ENCODE measurements at regions not wholly inside any gene's neighbourhood (a gene's known extent, or its start where the extent isn't known, plus 50 kb on each side); places are given as distances from the start of the nearest gene placed in this dataset.

- Histone ChIP-seq H3K79me2 (ENCODE audit: low read length) (no peaks in the 10 kb centered on the region), H2AFZ (ENCODE audit: low read length) (no peak overlapping the region), H3K27me3 (ENCODE audit: low read length) (no peaks in the 10 kb centered on the region), H3K9me2 (replicated peaks; ENCODE audit: low read length) (no peaks in the 10 kb centered on the region), H3K4me2 (ENCODE audit: low read length) (no peak overlapping the region), H3K9ac (ENCODE audit: low read length) (no peak overlapping the region), H3K4me1 (ENCODE audit: insufficient read depth, low read length) (peaks cover 12% of the 10 kb centered on the region), H3K36me3 (ENCODE audit: low read depth, low read length) (no peaks in the 10 kb centered on the region), H3K4me3 (ENCODE audit: low read length) (no peak overlapping the region), H3K9me3 (ENCODE audit: low read length) (no peaks in the 10 kb centered on the region), H4K20me1 (ENCODE audit: low read length) (no peaks in the 10 kb centered on the region), H3K27ac (ENCODE audit: low read length) (no peak overlapping the region), H3F3A (ENCODE audit: low read length, unreplicated experiment) (no peaks in the 10 kb centered on the region)
- intact Hi-C loops (cut with micrococcal nuclease): loop anchor here (2.0 kb wide), 1 partner anchor 125 kb away; no protein-coding TSS in a partner anchor
- DNase-seq (no peak), ATAC-seq (peak; percentile 50)
- BruUV-seq (replicated peaks): no TSS peak
- no peak for TF ChIP-seq EZH2phosphoT487 (IDR thresholded peaks at IDR 0.05; ENCODE audit: borderline replicate concordance, low read length)
- no peak for TF ChIP-seq CTCF (conservative IDR thresholded peaks at IDR 0.05; ENCODE audit: low read depth, low read length)
- no peak for TF ChIP-seq EZH2 (IDR thresholded peaks at IDR 0.05; ENCODE audit: low read length, unreplicated experiment)
- POLR2A ChIA-PET (ENCODE audit: unreplicated experiment): no interaction called here
- CTCF ChIA-PET: no interaction called here
Observed at GRCh38 chr6:147849401-147850330, 341.2 kb downstream of the SAMD5 start.

DNA sequence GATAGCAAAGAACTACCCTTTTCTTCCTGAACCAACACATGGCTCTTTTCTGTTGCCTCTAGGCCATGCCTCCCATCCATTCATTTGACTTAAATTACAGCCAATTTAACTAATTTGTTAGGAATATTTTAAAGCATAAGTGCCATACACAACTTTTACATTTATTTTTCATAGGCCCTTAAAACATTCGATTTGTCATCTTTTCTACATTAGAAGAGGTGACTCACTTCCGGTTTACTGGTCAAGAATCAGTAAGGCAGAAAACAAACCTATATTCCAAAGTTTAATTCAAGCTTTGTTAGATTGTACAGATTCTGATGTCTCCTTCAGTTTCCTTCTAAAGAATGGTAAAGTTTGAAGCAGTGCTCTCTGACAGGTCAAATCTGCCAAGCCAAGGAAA is 344.3 kb downstream of the SAMD5 start:
- Histone ChIP-seq H3K9me2 (replicated peaks; ENCODE audit: low read length) (no peaks in the 10 kb centered on the region), H3K4me2 (ENCODE audit: low read length) (no peak overlapping the region), H2AFZ (ENCODE audit: low read length) (no peak overlapping the region), H3K4me1 (ENCODE audit: insufficient read depth, low read length) (peaks cover 12% of the 10 kb centered on the region), H3F3A (ENCODE audit: low read length, unreplicated experiment) (no peaks in the 10 kb centered on the region), H3K27ac (ENCODE audit: low read length) (no peak overlapping the region), H4K20me1 (ENCODE audit: low read length) (no peaks in the 10 kb centered on the region), H3K9me3 (ENCODE audit: low read length) (no peaks in the 10 kb centered on the region), H3K79me2 (ENCODE audit: low read length) (no peaks in the 10 kb centered on the region), H3K27me3 (ENCODE audit: low read length) (no peaks in the 10 kb centered on the region), H3K36me3 (ENCODE audit: low read depth, low read length) (no peaks in the 10 kb centered on the region), H3K9ac (ENCODE audit: low read length) (no peak overlapping the region), H3K4me3 (ENCODE audit: low read length) (no peak overlapping the region)
- ChIA-PET POLR2A (ENCODE audit: unreplicated experiment) (no interaction called here), CTCF (no interaction called here)
- intact Hi-C loops (cut with micrococcal nuclease): no loop called here
- TF ChIP-seq EZH2 (IDR thresholded peaks at IDR 0.05; ENCODE audit: low read length, unreplicated experiment): no peak
- no peak for TF ChIP-seq CTCF (conservative IDR thresholded peaks at IDR 0.05; ENCODE audit: low read depth, low read length)
- no peak for TF ChIP-seq EZH2phosphoT487 (IDR thresholded peaks at IDR 0.05; ENCODE audit: borderline replicate concordance, low read length)
- no TSS peak for BruUV-seq (replicated peaks)
- ATAC-seq: no peak
- DNase-seq: peak; percentile 16

DNA sequence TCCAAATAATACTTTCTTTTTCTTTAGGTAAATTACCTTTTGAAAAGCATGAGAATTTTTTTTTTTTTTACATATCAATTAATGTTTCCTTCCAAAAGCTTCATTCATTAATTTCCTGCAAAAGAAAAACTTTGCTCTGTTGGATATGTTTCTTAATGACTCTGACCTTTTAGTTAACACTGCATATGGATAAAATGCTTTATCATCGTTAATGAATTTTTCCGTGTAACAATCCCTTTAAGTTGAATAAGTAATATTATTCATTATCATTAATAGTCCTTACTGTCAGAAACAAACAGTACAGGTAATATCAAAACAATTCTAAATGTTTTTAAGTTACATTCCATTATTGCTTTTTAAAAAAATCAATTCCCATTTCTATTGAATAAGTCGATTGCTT is 345.1 kb downstream of the SAMD5 start:
- BruUV-seq (replicated peaks): no TSS peak
- intact Hi-C loops (cut with micrococcal nuclease): no loop called here
- no peaks in the 10 kb centered on the region for H3K27me3 ChIP-seq (ENCODE audit: low read length)
- H3K79me2 ChIP-seq (ENCODE audit: low read length): no peaks in the 10 kb centered on the region
- H3K4me2 ChIP-seq (ENCODE audit: low read length): no peak overlapping the region
- ChIA-PET POLR2A (ENCODE audit: unreplicated experiment) (no interaction called here), CTCF (no interaction called here)
- no peak for DNase-seq
- H3K4me3 ChIP-seq (ENCODE audit: low read length): no peak overlapping the region
- H3F3A ChIP-seq (ENCODE audit: low read length, unreplicated experiment): no peaks in the 10 kb centered on the region
- no peaks in the 10 kb centered on the region for H4K20me1 ChIP-seq (ENCODE audit: low read length)
- no peak for TF ChIP-seq CTCF (conservative IDR thresholded peaks at IDR 0.05; ENCODE audit: low read depth, low read length)
- TF ChIP-seq EZH2 (IDR thresholded peaks at IDR 0.05; ENCODE audit: low read length, unreplicated experiment): no peak
- no peaks in the 10 kb centered on the region for H3K9me3 ChIP-seq (ENCODE audit: low read length)
- H3K36me3 ChIP-seq (ENCODE audit: low read depth, low read length): no peaks in the 10 kb centered on the region
- no peak overlapping the region for H3K9ac ChIP-seq (ENCODE audit: low read length)
- ATAC-seq: no peak
- no peaks in the 10 kb centered on the region for H3K9me2 ChIP-seq (replicated peaks; ENCODE audit: low read length)
- H3K4me1 ChIP-seq (ENCODE audit: insufficient read depth, low read length): peaks cover 10% of the 10 kb centered on the region
- no peak overlapping the region for H2AFZ ChIP-seq (ENCODE audit: low read length)
- no peak overlapping the region for H3K27ac ChIP-seq (ENCODE audit: low read length)

All from PC-3 (cell line).